Stomach (tissue), 8 donors: ENCODE measurements at regions not wholly inside any gene's neighbourhood (a gene's known extent, or its start where the extent isn't known, plus 50 kb on each side); places are given as distances from the start of the nearest gene placed in this dataset.

Source experiments
- DNase-seq, 2 donors: peaks; one replicate each; pipeline versions ENCODE4 v3.0.0 to v3.0.0-alpha.2; 2013 to 2019
- H3K27ac ChIP-seq, 5 donors: fragments of 200-600 bp in 4 of 5; sonication (generic) in 4 of 5; one replicate each; pipeline ENCODE4 v1.5.1; 2013 to 2019; ENCODE audit warnings: mild to moderate bottlenecking in 1 of 5, moderate library complexity in 1 of 5
- H3K27me3 ChIP-seq, 3 donors: fragments of 200-600 bp; sonication (generic); one replicate each; pipeline ENCODE4 v1.5.1; 2017 to 2019; ENCODE audit warnings: mixed run types in 1 of 3
- H3K36me3 ChIP-seq, 4 donors: fragments of 200-600 bp; sonication (generic); 1 replicate in 3 of 4; 2 replicates in 1 of 4; pipeline ENCODE4 v1.5.1; 2016 to 2019
- H3K4me1 ChIP-seq, 4 donors: fragments of 200-600 bp; sonication (generic); one replicate each; pipeline ENCODE4 v1.5.1; 2016 to 2019
- H3K4me3 ChIP-seq, 4 donors: fragments of 200-600 bp; sonication (generic) in 3 of 4; one replicate each; pipeline ENCODE4 v1.5.1; 2016 to 2019; ENCODE audit warnings: mild to moderate bottlenecking in 1 of 4
- H3K9me3 ChIP-seq, 4 donors: fragments of 200-600 bp; sonication (generic); one replicate each; pipeline ENCODE4 v1.5.1; 2016 to 2019
- CTCF ChIP-seq, 7 experiments: fragments of 450-650 bp in 4 of 7; fragments of 200-600 bp in 3 of 7; sonication (generic) in 3 of 7; IDR thresholded peaks; one replicate each; pipeline ENCODE4 v1.5.1; 2016 to 2019; ENCODE audit warnings: antibody characterized with exemption in 7 of 7, control low read depth in 2 of 7, mild to moderate bottlenecking in 1 of 7
- EP300 ChIP-seq: sonication (generic); formaldehyde crosslinking; IDR thresholded peaks from one replicate; pipeline ENCODE4 v1.6.1; 2017; ENCODE audit warnings: antibody characterized with exemption
- POLR2A ChIP-seq, 4 donors: fragments of 450-650 bp; IDR thresholded peaks; one replicate each; pipeline ENCODE4 v1.6.1; 2016; ENCODE audit warnings: antibody characterized with exemption in 4 of 4, control low read depth in 2 of 4, mild to moderate bottlenecking in 1 of 4, moderate library complexity in 1 of 4
- POLR2AphosphoS5 ChIP-seq, 3 donors: sonication (generic); formaldehyde crosslinking; IDR thresholded peaks; one replicate each; pipeline ENCODE4 v1.6.1; 2016; ENCODE audit warnings: antibody characterized with exemption in 3 of 3
- WGBS, 5 donors: extraction: QIAGEN DNeasy Blood & Tissue Kit in 3 of 5; methylation state at CpG; one replicate each; pipeline versions ENCODE4 v1.1.5 to v1.1.7; 2013 to 2018; 5-methylcytosine and 5-hydroxymethylcytosine counted together
- intact Hi-C: fragments of 100-400 bp; cut with DNase I; formaldehyde crosslinking; loops from one replicate; pipeline ENCODE4 v1.15.1; 2023; ENCODE audit warnings: low total_unique reads
- donor health status: healthy with polysubstance abuse.
- donor health status: Bipolar disorder and iron deficiency.
- donor health status: healthy.

- no peaks in the 10 kb centered on the region for H3K36me3 ChIP-seq
- H3K4me3 ChIP-seq, result no peak overlapping the region
- no peak overlapping the region for H3K27ac ChIP-seq
- no peak for TF ChIP-seq CTCF (IDR thresholded peaks at IDR 0.05)
- TF ChIP-seq POLR2A (IDR thresholded peaks at IDR 0.05), result no peak
- TF ChIP-seq EP300, result no peak
- TF ChIP-seq POLR2AphosphoS5 (IDR thresholded peaks at IDR 0.05), result no peak
- H3K27me3 ChIP-seq, result no peaks in the 10 kb centered on the region
- no peaks in the 10 kb centered on the region for H3K4me1 ChIP-seq
- intact Hi-C loops, result no loop called here
- no peaks in the 10 kb centered on the region for H3K9me3 ChIP-seq
- DNase-seq, result no peak
- 86 to 89% (median 88%) methylated on average over 3 of the region's 3 CpGs for WGBS, 5 donors
These were observed 64.4 kb upstream of the IYD start for GRCh38 chr6:150304429-150304828.

- Histone ChIP-seq H3K27ac (no peak overlapping the region), H3K27me3 (no peaks in the 10 kb centered on the region), H3K9me3 (no peaks in the 10 kb centered on the region), H3K4me1 (no peaks in the 10 kb centered on the region), H3K4me3 (no peak overlapping the region), H3K36me3 (no peaks in the 10 kb centered on the region)
- intact Hi-C loops, result no loop called here
- no peak for TF ChIP-seq POLR2AphosphoS5 (IDR thresholded peaks at IDR 0.05)
- no peak for TF ChIP-seq EP300
- TF ChIP-seq CTCF (IDR thresholded peaks at IDR 0.05), result no peak
- TF ChIP-seq POLR2A (IDR thresholded peaks at IDR 0.05), result no peak
- no peak for DNase-seq
These were observed 62.5 kb upstream of the IYD start for GRCh38 chr6:150306290-150306689.

DNA sequence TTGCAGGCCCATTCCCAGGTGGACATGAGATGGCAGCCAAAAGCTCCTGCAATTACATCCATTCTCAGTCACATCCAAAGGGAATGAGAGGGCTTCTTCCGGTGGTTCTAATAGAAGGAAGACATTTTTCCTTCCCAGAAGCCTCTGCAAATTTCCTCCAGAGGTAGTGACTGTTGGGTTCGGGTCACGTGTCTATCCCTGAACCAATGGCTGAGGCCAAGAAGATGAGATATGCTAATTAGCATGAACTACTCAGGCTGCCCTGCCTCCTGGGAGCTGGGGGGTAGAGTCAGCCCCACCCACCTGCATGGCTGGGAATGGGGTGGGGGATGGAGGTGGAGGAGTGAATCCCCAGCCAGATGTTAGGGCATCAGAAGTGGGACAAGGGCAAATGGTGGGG lies 61.3 kb upstream of the IYD start:
- no peak overlapping the region for H3K4me3 ChIP-seq
- no peaks in the 10 kb centered on the region for H3K36me3 ChIP-seq
- no peak for DNase-seq
- H3K27me3 ChIP-seq, result no peaks in the 10 kb centered on the region
- no peak overlapping the region for H3K27ac ChIP-seq
- 90 to 99% (median 96%) methylated on average over 3 of the region's 3 CpGs for WGBS, 5 donors
- no peaks in the 10 kb centered on the region for H3K9me3 ChIP-seq
- TF ChIP-seq CTCF (IDR thresholded peaks at IDR 0.05) (no peak), POLR2AphosphoS5 (IDR thresholded peaks at IDR 0.05) (no peak)
- H3K4me1 ChIP-seq, result no peaks in the 10 kb centered on the region
- intact Hi-C loops, result no loop called here

DNA sequence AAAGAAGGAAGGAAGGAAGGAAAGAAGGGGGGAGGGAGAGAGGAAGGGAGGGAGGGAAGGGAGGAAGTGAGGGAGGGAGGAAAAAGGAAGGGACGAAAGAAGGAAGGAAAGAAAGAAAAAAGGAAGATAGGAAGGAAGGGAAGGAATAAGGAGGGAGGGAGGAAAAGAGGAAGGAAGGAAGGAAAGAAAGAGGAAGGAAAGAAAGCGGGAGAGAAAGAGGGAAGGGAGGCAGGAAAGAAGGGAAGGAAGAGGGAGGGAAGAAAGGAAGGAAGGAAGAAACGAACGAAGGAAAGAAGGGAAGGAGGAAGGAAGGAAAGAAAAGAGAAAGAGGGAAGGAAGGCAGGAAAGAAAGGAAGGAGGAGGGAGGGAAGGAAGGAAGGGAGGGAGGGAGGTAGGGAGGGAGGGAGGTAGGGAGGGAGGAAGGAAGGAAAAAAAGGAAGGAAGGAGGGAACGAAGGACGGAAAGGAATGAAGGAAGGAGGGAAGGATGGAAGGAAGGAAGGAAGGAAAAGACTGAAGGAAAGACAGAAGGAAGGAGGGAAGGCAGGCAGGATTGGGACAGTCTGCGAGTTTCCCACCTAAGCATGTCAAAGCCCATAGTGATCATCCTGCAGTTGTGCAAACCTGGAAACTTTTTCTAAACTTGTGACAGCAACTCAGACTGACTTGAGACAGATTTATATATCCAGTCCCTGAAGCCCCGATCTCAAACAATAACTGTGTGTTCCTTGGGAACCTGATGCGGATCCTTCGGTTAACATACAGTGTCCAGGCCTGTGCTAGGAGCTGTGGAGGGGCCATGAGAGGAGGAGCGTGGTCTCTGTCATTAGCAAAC lies 59.8 kb upstream of the IYD start:
- WGBS, 5 donors, result 77 to 87% (median 86%) methylated on average over 11 of the region's 11 CpGs
- no peak overlapping the region for H3K4me3 ChIP-seq
- intact Hi-C loops, result no loop called here
- no peaks in the 10 kb centered on the region for H3K36me3 ChIP-seq
- no peaks in the 10 kb centered on the region for H3K4me1 ChIP-seq
- H3K27ac ChIP-seq, result no peak overlapping the region
- H3K27me3 ChIP-seq, result no peaks in the 10 kb centered on the region
- TF ChIP-seq POLR2AphosphoS5 (IDR thresholded peaks at IDR 0.05) (no peak), CTCF (IDR thresholded peaks at IDR 0.05) (no peak), POLR2A (IDR thresholded peaks at IDR 0.05) (no peak)
- no peaks in the 10 kb centered on the region for H3K9me3 ChIP-seq
- no peak for DNase-seq
